ENCODE measurements at regions not wholly inside any gene's neighbourhood (a gene's known extent, or its start where the extent isn't known, plus 50 kb on each side); places are given as distances from the start of the nearest gene placed in this dataset.

DNA sequence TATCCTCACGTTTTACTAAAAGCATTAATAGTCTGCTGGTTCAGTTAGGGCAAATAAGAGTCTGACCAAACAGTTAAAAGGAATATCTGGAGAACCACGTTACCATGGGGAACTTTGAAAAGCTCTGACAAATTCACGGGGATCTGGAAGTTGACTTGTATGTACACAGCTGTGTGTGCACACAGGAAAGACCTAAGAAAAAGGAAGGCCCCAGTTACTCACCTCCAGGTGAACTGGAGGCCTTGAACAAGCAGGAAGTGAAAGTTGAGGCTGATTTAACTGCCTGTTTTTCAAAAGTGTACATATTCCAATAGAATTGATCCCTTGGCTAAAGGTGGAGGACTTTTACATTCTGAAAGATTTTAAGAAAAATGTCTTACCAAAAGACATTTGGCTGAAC is 1891.6 kb upstream of the PCDH20 start:
- 4% methylated on average over 3 of the region's 3 CpGs for WGBS (ENCODE audit: low lambda C conversion rate)
- FAIRE-seq (no peak), ATAC-seq (no peak; the same call in 2 of the 3 replicates), DNase-seq (ENCODE audit: low spot score) (no peak)
- no TSS peak for BruUV-seq (replicated peaks)
- H3K36me3 ChIP-seq (replicated peaks in 1 of 2; ENCODE audit: control insufficient read depth in 1 of 2, insufficient read depth in 2 of 2, low read length in 2 of 2): no peaks in the 10 kb centered on the region
- no peak for TF ChIP-seq POLR2AphosphoS2 (IDR thresholded peaks at IDR 0.05; ENCODE audit: low read depth, low read length)
- in situ Hi-C loops (cut with HindIII; ENCODE audit: extremely low pct_ligation_motif_present, low pct_unique_long_range_greater_than_20kb): no loop called here
- no peak overlapping the region for H3K4me3 ChIP-seq (replicated peaks in 1 of 3; ENCODE audit: insufficient read depth in 1 of 3, low read depth in 2 of 3, low read length in 3 of 3)
- no peak overlapping the region for H3K27ac ChIP-seq (ENCODE audit: extremely low read length, insufficient read depth, low read length)
- H3K9ac ChIP-seq (ENCODE audit: insufficient read depth, low read depth, low read length): no peak overlapping the region
- no peak overlapping the region for H2AFZ ChIP-seq (ENCODE audit: low read length)
- ChIA-PET POLR2A (no interaction called here), CTCF (ENCODE audit: low intra/inter-chr PET ratio, low total read pairs) (no interaction called here)
- no peaks in the 10 kb centered on the region for H3K9me3 ChIP-seq (ENCODE audit: low read length)
- H4K20me1 ChIP-seq (ENCODE audit: insufficient read depth, low read length): no peaks in the 10 kb centered on the region
- H3K27me3 ChIP-seq (ENCODE audit: control insufficient read depth in 1 of 2, insufficient read depth in 2 of 2, low read length in 2 of 2): no peaks in the 10 kb centered on the region
- no peaks in the 10 kb centered on the region for H3K79me2 ChIP-seq (ENCODE audit: insufficient read depth, low read length)
- intact Hi-C loops (cut with micrococcal nuclease; ENCODE audit: unreplicated experiment): no loop called here
- no peaks in the 10 kb centered on the region for H3K4me1 ChIP-seq (ENCODE audit: insufficient read depth, low read length)
- H3K4me2 ChIP-seq (ENCODE audit: low read depth, low read length): no peak overlapping the region

DNA sequence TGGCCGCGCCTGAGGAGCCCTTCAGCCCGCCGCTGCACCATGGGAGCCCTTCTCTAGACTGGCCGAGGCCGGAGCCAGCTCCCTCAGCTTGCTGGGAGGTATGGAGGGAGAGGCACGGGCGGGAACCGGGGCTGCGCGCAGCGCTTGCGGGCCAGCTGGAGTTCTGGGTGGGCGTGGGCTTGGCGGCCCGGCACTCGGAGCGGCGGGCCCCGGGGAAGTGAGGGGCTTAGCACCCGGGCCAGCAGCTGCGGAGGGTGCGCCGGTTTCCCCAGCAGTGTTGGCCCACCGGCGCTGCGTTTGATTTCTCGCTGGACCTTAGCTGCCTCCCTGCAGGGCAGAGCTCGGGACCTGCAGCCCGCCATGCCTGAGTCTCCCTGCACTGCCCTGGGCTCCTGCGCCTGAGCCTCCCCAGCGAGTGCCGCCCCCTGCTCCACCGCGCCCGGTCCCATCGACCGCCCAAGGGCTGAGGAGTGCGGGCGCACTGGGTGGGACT is 1890.0 kb upstream of the PCDH20 start:
- Histone ChIP-seq H3K9ac (ENCODE audit: insufficient read depth, low read depth, low read length) (no peak overlapping the region), H4K20me1 (ENCODE audit: insufficient read depth, low read length) (no peaks in the 10 kb centered on the region), H3K4me2 (ENCODE audit: low read depth, low read length) (no peak overlapping the region), H3K4me1 (ENCODE audit: insufficient read depth, low read length) (no peaks in the 10 kb centered on the region), H2AFZ (ENCODE audit: low read length) (no peak overlapping the region), H3K36me3 (replicated peaks in 1 of 2; ENCODE audit: control insufficient read depth in 1 of 2, insufficient read depth in 2 of 2, low read length in 2 of 2) (no peaks in the 10 kb centered on the region), H3K79me2 (ENCODE audit: insufficient read depth, low read length) (no peaks in the 10 kb centered on the region), H3K27ac (ENCODE audit: extremely low read length, insufficient read depth, low read length) (no peak overlapping the region), H3K27me3 (ENCODE audit: control insufficient read depth in 1 of 2, insufficient read depth in 2 of 2, low read length in 2 of 2) (no peaks in the 10 kb centered on the region), H3K4me3 (replicated peaks in 1 of 3; ENCODE audit: insufficient read depth in 1 of 3, low read depth in 2 of 3, low read length in 3 of 3) (no peak overlapping the region), H3K9me3 (ENCODE audit: low read length) (no peaks in the 10 kb centered on the region)
- no peak for ATAC-seq
- in situ Hi-C loops (cut with HindIII; ENCODE audit: extremely low pct_ligation_motif_present, low pct_unique_long_range_greater_than_20kb) (no loop called here), intact Hi-C loops (cut with micrococcal nuclease; ENCODE audit: unreplicated experiment) (no loop called here)
- no peak for DNase-seq (ENCODE audit: low spot score)
- no peak for TF ChIP-seq ZNF850 (CRISPR knock-in tag; conservative IDR thresholded peaks at IDR 0.05)
- TF ChIP-seq ZNF550 (CRISPR knock-in tag; IDR thresholded peaks at IDR 0.05; ENCODE audit: borderline replicate concordance): no peak
- TF ChIP-seq PRPF4 (IDR thresholded peaks at IDR 0.05; ENCODE audit: low read depth, low read length, poor library complexity, severe bottlenecking): no peak
- no peak for TF ChIP-seq RXRB (CRISPR knock-in tag; IDR thresholded peaks at IDR 0.05; ENCODE audit: borderline replicate concordance)
- no peak for TF ChIP-seq ZFP82 (CRISPR knock-in tag; IDR thresholded peaks at IDR 0.05; ENCODE audit: borderline replicate concordance)
- TF ChIP-seq ZFP62 (CRISPR knock-in tag; IDR thresholded peaks at IDR 0.05): no peak
- TF ChIP-seq ZNF549 (CRISPR knock-in tag; IDR thresholded peaks at IDR 0.05): no peak
- BruUV-seq (replicated peaks): no TSS peak
- no peak for FAIRE-seq
- 73% methylated on average over 8 of the region's 40 CpGs for WGBS (ENCODE audit: low lambda C conversion rate)
- CTCF ChIA-PET (ENCODE audit: low intra/inter-chr PET ratio, low total read pairs): no interaction called here
- POLR2A ChIA-PET: no interaction called here
